HepG2 (cell line): ENCODE measurements at regions not wholly inside any gene's neighbourhood (a gene's known extent, or its start where the extent isn't known, plus 50 kb on each side); places are given as distances from the start of the nearest gene placed in this dataset.

Source experiments
- FOXC1 ChIP-seq: sonication (generic); formaldehyde crosslinking; IDR thresholded peaks from 2 replicates; pipeline ENCODE4 v1.8.0; 2022; ENCODE audit warnings: mild to moderate bottlenecking, missing genetic modification reagents, borderline replicate concordance
- GABPB1 ChIP-seq: IDR thresholded peaks from 2 replicates; pipeline ENCODE4 v1.6.1; 2016; ENCODE audit warnings: mild to moderate bottlenecking, missing genetic modification reagents, moderate library complexity, missing compliant biosample characterization
- HNRNPLL ChIP-seq: fragments of 200-400 bp; formaldehyde crosslinking; IDR thresholded peaks from 2 replicates; pipeline ENCODE4 v1.6.1; 2017; ENCODE audit warnings: mild to moderate bottlenecking, low read depth, low read length; ENCODE audit not compliant: poor library complexity, severe bottlenecking
- KDM1A ChIP-seq: IDR thresholded peaks from 2 replicates; pipeline ENCODE4 v1.6.1; 2016; ENCODE audit warnings: missing compliant biosample characterization
- KLF9 ChIP-seq: IDR thresholded peaks from 2 replicates; pipeline ENCODE4 v1.6.1; 2016; ENCODE audit warnings: low read depth
- MBD4 ChIP-seq: IDR thresholded peaks from 2 replicates; pipeline ENCODE4 v1.6.1; 2012; ENCODE audit warnings: low read length, inconsistent platforms, borderline replicate concordance
- MLXIP ChIP-seq: sonication (generic); formaldehyde crosslinking; IDR thresholded peaks from 2 replicates; pipeline ENCODE4 v1.9.0; 2021; ENCODE audit warnings: missing genetic modification reagents, borderline replicate concordance
- NFE2L1 ChIP-seq: sonication (generic); formaldehyde crosslinking; IDR thresholded peaks from 2 replicates; pipeline ENCODE4 v1.4.0; 2020; ENCODE audit warnings: missing genetic modification reagents, mild to moderate bottlenecking, borderline replicate concordance
- NR2C2 ChIP-seq: sonication (generic); formaldehyde crosslinking; IDR thresholded peaks from 2 replicates; pipeline ENCODE4 v1.4.0; 2020; ENCODE audit warnings: missing genetic modification reagents, mild to moderate bottlenecking, moderate library complexity, borderline replicate concordance
- PRPF4 ChIP-seq: fragments of 200-400 bp; formaldehyde crosslinking; IDR thresholded peaks from 2 replicates; pipeline ENCODE4 v1.6.1; 2016; ENCODE audit warnings: low read length, low read depth; ENCODE audit not compliant: poor library complexity, severe bottlenecking
- RELA ChIP-seq: sonication (generic); formaldehyde crosslinking; IDR thresholded peaks from 2 replicates; pipeline ENCODE4 v1.4.0; 2020; ENCODE audit warnings: missing genetic modification reagents
- USF2 ChIP-seq, 2 experiments: sonication (generic) in 1 of 2; formaldehyde crosslinking in 1 of 2; IDR thresholded peaks; 2 replicates each; pipeline versions ENCODE4 v1.5.1 to v1.6.1; 2011 to 2020; ENCODE audit warnings: borderline replicate concordance in 1 of 2, low read depth in 1 of 2, low read length in 1 of 2, mild to moderate bottlenecking in 1 of 2, missing genetic modification reagents in 1 of 2, moderate library complexity in 1 of 2
- ZBTB21 ChIP-seq: sonication (generic); formaldehyde crosslinking; IDR thresholded peaks from 2 replicates; pipeline ENCODE4 v1.4.0; 2020; ENCODE audit warnings: missing genetic modification reagents
- ZBTB37 ChIP-seq: sonication (generic); formaldehyde crosslinking; IDR thresholded peaks from 2 replicates; pipeline ENCODE4 v1.4.0; 2020; ENCODE audit warnings: mild to moderate bottlenecking, missing genetic modification reagents
- ZNF136 ChIP-seq: sonication (generic); formaldehyde crosslinking; IDR thresholded peaks from 2 replicates; pipeline ENCODE4 v1.8.1; 2022; ENCODE audit warnings: low read depth, mild to moderate bottlenecking, moderate library complexity, missing genetic modification reagents
- ZNF224 ChIP-seq: sonication (generic); formaldehyde crosslinking; IDR thresholded peaks from 2 replicates; pipeline ENCODE4 v1.5.0; 2020; ENCODE audit warnings: mild to moderate bottlenecking, missing genetic modification reagents
- ZNF292 ChIP-seq: sonication (generic); formaldehyde crosslinking; IDR thresholded peaks from 2 replicates; pipeline ENCODE4 v1.8.1; 2022; ENCODE audit warnings: mild to moderate bottlenecking, low read depth, missing genetic modification reagents, borderline replicate concordance
- ZNF33A ChIP-seq: sonication (generic); formaldehyde crosslinking; IDR thresholded peaks from 2 replicates; pipeline ENCODE4 v1.5.1; 2020; ENCODE audit warnings: missing genetic modification reagents, mild to moderate bottlenecking, moderate library complexity, borderline replicate concordance
- ZNF552 ChIP-seq: sonication (generic); formaldehyde crosslinking; IDR thresholded peaks from 2 replicates; pipeline ENCODE4 v1.9.0; 2022; ENCODE audit warnings: missing genetic modification reagents, mild to moderate bottlenecking, borderline replicate concordance
- ZNF629 ChIP-seq: sonication (generic); formaldehyde crosslinking; conservative IDR thresholded peaks from 2 replicates; pipeline ENCODE4 v1.5.0; 2020; ENCODE audit warnings: missing genetic modification reagents
- ZNF850 ChIP-seq: sonication (generic); formaldehyde crosslinking; conservative IDR thresholded peaks from 2 replicates; pipeline ENCODE4 v1.9.0; 2021; ENCODE audit warnings: mild to moderate bottlenecking, missing genetic modification reagents

- TF ChIP-seq RELA (CRISPR knock-in tag), result no peak
- TF ChIP-seq MBD4, result no peak
- TF ChIP-seq NR2C2 (CRISPR knock-in tag), result no peak
- TF ChIP-seq ZNF33A (CRISPR knock-in tag), result 0 out of 2 replicates have a peak, but pooled peaks have one; percentile 41
- TF ChIP-seq ZNF136 (CRISPR knock-in tag), result no peak
- TF ChIP-seq KLF9 (CRISPR knock-in tag), result no peak
- TF ChIP-seq USF2 (IDR thresholded peaks at IDR 0.05; ENCODE audit: low read depth, low read length), result no peak
- TF ChIP-seq USF2 (CRISPR knock-in tag; IDR thresholded peaks at IDR 0.05; ENCODE audit: borderline replicate concordance), result no peak
- no peak for TF ChIP-seq ZNF552
- TF ChIP-seq MLXIP (CRISPR knock-in tag), result no peak
- no peak for TF ChIP-seq PRPF4
- 0 out of 2 replicates have a peak, but pooled peaks have one; percentile 29 for TF ChIP-seq FOXC1 (CRISPR knock-in tag)
- no peak for TF ChIP-seq NFE2L1 (CRISPR knock-in tag)
- TF ChIP-seq ZNF224 (CRISPR knock-in tag), result no peak
- TF ChIP-seq ZNF850 (CRISPR knock-in tag), result no peak
- TF ChIP-seq ZBTB21 (CRISPR knock-in tag), result no peak
- no peak for TF ChIP-seq HNRNPLL
- TF ChIP-seq KDM1A (CRISPR knock-in tag), result 0 out of 2 replicates have a peak, but pooled peaks have one; percentile 53
- 0 out of 2 replicates have a peak, but pooled peaks have one; percentile 29 for TF ChIP-seq GABPB1
- peak; percentile 94 for TF ChIP-seq ZNF629
- TF ChIP-seq ZNF292 (CRISPR knock-in tag), result peak; percentile 59; the same call in 1 of the 2 replicates
- TF ChIP-seq ZBTB37 (CRISPR knock-in tag), result 0 out of 2 replicates have a peak, but pooled peaks have one; percentile 14
Observed at GRCh38 chr20:50331469-50332363, 141.1 kb downstream of the CEBPB start (continued).
